Adrenal gland (tissue), 9 donors: ENCODE measurements at regions not wholly inside any gene's neighbourhood (a gene's known extent, or its start where the extent isn't known, plus 50 kb on each side); places are given as distances from the start of the nearest gene placed in this dataset.

ENCODE experiments used
- DNase-seq, 7 donors: peaks; one replicate each; pipeline ENCODE4 v3.0.0-alpha.2; 2019 to 2020
- H3K27ac ChIP-seq, 5 donors: fragments of 200-600 bp; sonication (generic) in 4 of 5; 1 replicate in 3 of 5; 2 replicates in 2 of 5; pipeline versions ENCODE4 v1.5.1 to v1.8.0; 2016 to 2020; ENCODE audit warnings: mild to moderate bottlenecking in 1 of 5
- H3K27me3 ChIP-seq: fragments of 200-600 bp; 2 replicates; pipeline ENCODE4 v1.8.0; 2021
- H3K36me3 ChIP-seq, 2 donors: fragments of 200-600 bp; replicated peaks in 1 of 2; 1 replicate in 1 of 2; 2 replicates in 1 of 2; pipeline versions ENCODE4 v1.5.1 to v1.8.0; 2018 to 2022
- H3K4me1 ChIP-seq, 2 donors: fragments of 200-600 bp; replicated peaks in 1 of 2; 1 replicate in 1 of 2; 2 replicates in 1 of 2; pipeline versions ENCODE4 v1.5.1 to v1.8.0; 2018 to 2021
- H3K4me3 ChIP-seq, 4 donors: fragments of 200-600 bp; sonication (generic) in 3 of 4; one replicate each; pipeline ENCODE4 v1.5.1; 2016 to 2018
- H3K9me3 ChIP-seq, 3 donors: fragments of 200-600 bp; sonication (generic) in 1 of 3; replicated peaks in 1 of 3; 1 replicate in 2 of 3; 2 replicates in 1 of 3; pipeline versions ENCODE4 v1.5.1 to v1.8.0; 2016 to 2021
- CTCF ChIP-seq, 6 experiments: fragments of 450-650 bp in 4 of 6; fragments of 200-600 bp in 2 of 6; sonication (generic) in 1 of 6; IDR thresholded peaks; 1 replicate in 5 of 6; 2 replicates in 1 of 6; pipeline versions ENCODE4 v1.5.1 to v1.8.0; 2016 to 2021; ENCODE audit warnings: antibody characterized with exemption in 6 of 6, mild to moderate bottlenecking in 2 of 6, moderate library complexity in 1 of 6
- POLR2A ChIP-seq, 2 donors: fragments of 450-650 bp; IDR thresholded peaks; one replicate each; pipeline ENCODE4 v1.6.1; 2017; ENCODE audit warnings: antibody characterized with exemption in 2 of 2, mild to moderate bottlenecking in 2 of 2, moderate library complexity in 1 of 2
- WGBS, 4 donors: extraction: QIAGEN DNeasy Blood & Tissue Kit in 2 of 4; methylation state at CpG; one replicate each; pipeline versions ENCODE4 v1.1.5 to v1.1.7; 2013 to 2017; 5-methylcytosine and 5-hydroxymethylcytosine counted together
- intact Hi-C, 2 donors: fragments of 100-400 bp; cut with DNase I; formaldehyde crosslinking; loops; one replicate each; pipeline versions ENCODE4 v1.14.1 to v1.15.0; 2022 to 2023
- donor health status: healthy with polysubstance abuse.
- donor health status: Bipolar disorder and iron deficiency.
- donor health status: DM: yes; HTN: yes; CAD: no.
- donor health status: DM: no; HTN: no; CAD: no.
- donor health status: DM: no; HTN: no; CAD: no.

DNA sequence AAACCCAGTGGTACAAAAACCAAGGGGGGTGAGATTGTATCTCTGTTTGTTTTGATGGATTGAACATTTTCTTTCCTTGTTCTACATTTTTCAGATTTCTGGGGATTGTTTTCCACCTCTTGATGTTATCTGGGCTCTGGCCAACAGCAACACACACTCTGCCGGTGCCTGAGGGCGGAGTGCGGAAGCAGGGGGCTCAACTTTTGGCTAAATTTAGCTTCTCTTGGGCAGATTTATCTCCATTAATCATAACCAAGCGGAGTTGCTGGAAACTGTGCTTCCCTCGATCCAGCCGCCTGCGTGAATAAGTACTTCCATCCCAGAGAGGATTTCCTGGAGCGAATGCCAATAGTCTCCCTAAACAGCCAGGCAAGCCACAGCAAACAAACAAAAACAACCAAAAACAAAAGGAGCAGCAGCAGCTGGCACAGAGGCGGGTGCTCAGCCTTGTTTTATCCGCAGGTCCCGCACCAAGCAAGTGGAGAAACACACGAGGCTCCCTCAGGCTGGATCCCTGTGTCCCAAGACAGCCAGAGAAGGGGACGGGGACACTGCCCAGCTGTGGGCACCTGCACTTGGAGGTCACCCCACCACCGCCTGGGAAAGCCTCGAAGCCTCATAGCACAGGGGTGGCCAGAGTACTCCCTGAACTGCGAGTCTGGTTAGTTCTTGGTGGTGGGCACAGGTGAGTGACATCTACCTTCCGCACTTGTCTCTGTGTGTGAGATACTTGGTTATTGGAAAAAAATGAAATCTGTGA lies 143.4 kb downstream of the NDUFA10 start:
- no peak for TF ChIP-seq CTCF (IDR thresholded peaks at IDR 0.05)
- no peak for TF ChIP-seq POLR2A (IDR thresholded peaks at IDR 0.05)
- intact Hi-C loops, result loop anchor here in 1 of 2 donors (10.0 kb wide), 1 partner anchor 477 kb away; the partner anchor contains the start of gene HDAC4
- H3K27ac ChIP-seq, result peak overlapping the region in 1 of 5 donors; percentile 77
- 56 to 67% (median 59%) methylated on average over 13 to 17 of the region's 17 CpGs for WGBS, 4 donors
- no peaks in the 10 kb centered on the region for H3K36me3 ChIP-seq
- DNase-seq, result peak; percentile 16 to 73 (median 33)
- no peak overlapping the region for H3K4me3 ChIP-seq
- H3K27me3 ChIP-seq, result no peaks in the 10 kb centered on the region
- H3K4me1 ChIP-seq, result peaks cover 0 to 9% of the 10 kb centered on the region in 2 donors
- H3K9me3 ChIP-seq, result peaks cover 0 to 22% (median 11%) of the 10 kb centered on the region in 3 donors

GRCh38 chr2:239881031-239881471 lies 144.1 kb downstream of the NDUFA10 start:
- H3K4me3 ChIP-seq, result no peak overlapping the region
- H3K9me3 ChIP-seq, result peaks cover 0 to 19% (median 11%) of the 10 kb centered on the region in 3 donors
- peaks cover 0 to 9% of the 10 kb centered on the region in 2 donors for H3K4me1 ChIP-seq
- H3K36me3 ChIP-seq, result no peaks in the 10 kb centered on the region
- no peak for TF ChIP-seq POLR2A (IDR thresholded peaks at IDR 0.05)
- 76 to 83% (median 79%) methylated on average over 10 of the region's 10 CpGs for WGBS, 4 donors
- H3K27ac ChIP-seq, result peak overlapping the region in 1 of 5 donors; percentile 41
- no peaks in the 10 kb centered on the region for H3K27me3 ChIP-seq
- intact Hi-C loops, result loop anchor here in 1 of 2 donors (10.0 kb wide), 1 partner anchor 476 kb away; the partner anchor contains the start of gene HDAC4
- DNase-seq, result peak in 3 of 7 donors; percentile 11 to 33 (median 13)

GRCh38 chr2:239880396-239880795 lies 144.7 kb downstream of the NDUFA10 start:
- intact Hi-C loops, result loop anchor here in 1 of 2 donors (10.0 kb wide), 1 partner anchor 476 kb away; the partner anchor contains the start of gene HDAC4
- no peaks in the 10 kb centered on the region for H3K27me3 ChIP-seq
- no peak overlapping the region for H3K4me3 ChIP-seq
- peaks cover 0 to 15% (median 10%) of the 10 kb centered on the region in 3 donors for H3K9me3 ChIP-seq
- no peaks in the 10 kb centered on the region for H3K36me3 ChIP-seq
- peaks cover 0 to 9% of the 10 kb centered on the region in 2 donors for H3K4me1 ChIP-seq
- TF ChIP-seq CTCF (IDR thresholded peaks at IDR 0.05) (no peak), POLR2A (IDR thresholded peaks at IDR 0.05) (no peak)
- H3K27ac ChIP-seq, result no peak overlapping the region
- WGBS, 4 donors, result 78 to 90% (median 85%) methylated on average over 2 to 3 of the region's 3 CpGs
- peak in 3 of 7 donors; percentile 10 to 20 (median 11) for DNase-seq

GRCh38 chr2:239879423-239880084 lies 145.6 kb downstream of the NDUFA10 start:
- peak in 2 of 7 donors; percentile 1 to 9 for DNase-seq
- no peaks in the 10 kb centered on the region for H3K36me3 ChIP-seq
- no peaks in the 10 kb centered on the region for H3K27me3 ChIP-seq
- WGBS, 4 donors, result 85 to 91% (median 85%) methylated on average over 11 of the region's 11 CpGs
- H3K4me1 ChIP-seq, result peaks cover 0 to 9% of the 10 kb centered on the region in 2 donors
- no peak overlapping the region for H3K4me3 ChIP-seq
- intact Hi-C loops, result loop anchor here in 1 of 2 donors (10.0 kb wide), 1 partner anchor 475 kb away; the partner anchor contains the start of gene HDAC4
- TF ChIP-seq CTCF (IDR thresholded peaks at IDR 0.05) (no peak), POLR2A (IDR thresholded peaks at IDR 0.05) (no peak)
- H3K9me3 ChIP-seq, result peaks cover 0 to 8% (median 2%) of the 10 kb centered on the region in 3 donors
- no peak overlapping the region for H3K27ac ChIP-seq
